DND-41 (cell line): ENCODE measurements at regions not wholly inside any gene's neighbourhood (a gene's known extent, or its start where the extent isn't known, plus 50 kb on each side); places are given as distances from the start of the nearest gene placed in this dataset.

Experiments
- ATAC-seq: fragments of 200-7000 bp; cut with Tn5 transposase; 3 replicates; pipeline ENCODE4 v1.9.1; 2021; ENCODE audit warnings: low read depth; ENCODE audit not compliant: insufficient read depth
- DNase-seq: peaks from one replicate; pipeline ENCODE4 v3.0.0-alpha.2; 2020
- H2AFZ ChIP-seq: 2 replicates; pipeline ENCODE4 v1.6.0; 2012; ENCODE audit warnings: low read depth, low read length
- H3K27ac ChIP-seq: 2 replicates; pipeline ENCODE4 v1.5.1; 2012; ENCODE audit warnings: low read length, inconsistent platforms
- H3K27me3 ChIP-seq: fragments of 200-600 bp; sonication (generic); 2 replicates; pipeline ENCODE4 v1.6.0; 2012; ENCODE audit warnings: low read length, mild to moderate bottlenecking, inconsistent platforms; ENCODE audit not compliant: insufficient read depth, poor library complexity
- H3K36me3 ChIP-seq: 2 replicates; pipeline ENCODE4 v1.5.1; 2012; ENCODE audit warnings: low read length, inconsistent platforms; ENCODE audit not compliant: insufficient read depth
- H3K4me1 ChIP-seq: 2 replicates; pipeline ENCODE4 v1.5.1; 2012; ENCODE audit warnings: mild to moderate bottlenecking, low read length; ENCODE audit not compliant: insufficient read depth
- H3K4me2 ChIP-seq: 2 replicates; pipeline ENCODE4 v1.6.0; 2012; ENCODE audit warnings: mild to moderate bottlenecking, moderate library complexity, low read length, inconsistent platforms; ENCODE audit not compliant: insufficient read depth
- H3K4me3 ChIP-seq, 2 experiments: fragments of 200-600 bp in 1 of 2; shearing (Covaris generic) in 1 of 2; 2 replicates each; pipeline ENCODE4 v1.5.1; 2012 to 2016; ENCODE audit warnings: inconsistent platforms in 2 of 2, low read length in 2 of 2, mild to moderate bottlenecking in 2 of 2, low read depth in 1 of 2, moderate library complexity in 1 of 2
- H3K79me2 ChIP-seq: 2 replicates; pipeline ENCODE4 v1.6.0; 2012; ENCODE audit warnings: low read length, inconsistent platforms; ENCODE audit not compliant: insufficient read depth
- H3K9ac ChIP-seq: 2 replicates; pipeline ENCODE4 v1.6.0; 2012; ENCODE audit warnings: low read depth, mild to moderate bottlenecking, inconsistent platforms, low read length, moderate library complexity
- H3K9me3 ChIP-seq: 2 replicates; pipeline ENCODE4 v1.5.1; 2012; ENCODE audit warnings: low read length, moderate library complexity, mild to moderate bottlenecking, inconsistent platforms; ENCODE audit not compliant: insufficient read depth, severe bottlenecking
- H4K20me1 ChIP-seq: 2 replicates; pipeline ENCODE4 v1.6.0; 2012; ENCODE audit warnings: low read length; ENCODE audit not compliant: insufficient read depth
- EZH2 ChIP-seq: IDR thresholded peaks from 3 replicates; pipeline ENCODE4 v1.6.1; 2012; ENCODE audit warnings: borderline replicate concordance, low read depth, mild to moderate bottlenecking, moderate library complexity, low read length, inconsistent platforms; ENCODE audit not compliant: severe bottlenecking
- TF ChIP-seq, protein P1 (sequence below): IDR thresholded peaks from 2 replicates; pipeline ENCODE4 v1.5.1; 2012; ENCODE audit warnings: borderline replicate concordance, low read length, moderate library complexity, mild to moderate bottlenecking; ENCODE audit not compliant: poor library complexity, severe bottlenecking; ENCODE audit errors: extremely low read depth

DNA sequence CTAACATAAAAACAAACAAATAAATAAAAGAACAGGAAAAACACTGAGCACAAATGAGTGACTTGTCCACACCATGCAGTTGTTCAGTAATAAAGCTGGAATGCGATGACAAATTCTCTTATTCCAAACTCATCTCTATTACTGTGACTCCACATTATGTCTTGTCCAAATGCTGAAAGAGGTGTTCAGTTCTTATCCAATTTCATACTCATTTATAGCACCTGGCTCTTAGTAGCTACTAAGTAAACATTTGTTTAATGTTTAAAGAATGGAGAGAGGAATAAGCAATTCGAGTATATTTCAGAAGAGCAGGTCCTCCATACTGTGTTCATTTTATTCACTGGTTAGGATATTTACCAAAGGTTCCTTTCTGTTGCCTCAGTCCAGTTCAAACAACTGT, 439.0 kb upstream of the JAG1 start:
- H3K27me3 ChIP-seq = no peaks in the 10 kb centered on the region
- ATAC-seq = no peak
- H2AFZ ChIP-seq = no peak overlapping the region
- DNase-seq = no peak
- H4K20me1 ChIP-seq = no peaks in the 10 kb centered on the region
- H3K4me2 ChIP-seq = no peak overlapping the region
- H3K79me2 ChIP-seq = no peaks in the 10 kb centered on the region
- H3K27ac ChIP-seq = no peak overlapping the region
- no peaks in the 10 kb centered on the region for H3K36me3 ChIP-seq
- H3K9me3 ChIP-seq = no peaks in the 10 kb centered on the region
- no peak overlapping the region for H3K9ac ChIP-seq
- no peak overlapping the region for H3K4me3 ChIP-seq
- H3K4me1 ChIP-seq = no peaks in the 10 kb centered on the region
- TF ChIP-seq EZH2 = no peak
- TF ChIP-seq, protein P1, sequence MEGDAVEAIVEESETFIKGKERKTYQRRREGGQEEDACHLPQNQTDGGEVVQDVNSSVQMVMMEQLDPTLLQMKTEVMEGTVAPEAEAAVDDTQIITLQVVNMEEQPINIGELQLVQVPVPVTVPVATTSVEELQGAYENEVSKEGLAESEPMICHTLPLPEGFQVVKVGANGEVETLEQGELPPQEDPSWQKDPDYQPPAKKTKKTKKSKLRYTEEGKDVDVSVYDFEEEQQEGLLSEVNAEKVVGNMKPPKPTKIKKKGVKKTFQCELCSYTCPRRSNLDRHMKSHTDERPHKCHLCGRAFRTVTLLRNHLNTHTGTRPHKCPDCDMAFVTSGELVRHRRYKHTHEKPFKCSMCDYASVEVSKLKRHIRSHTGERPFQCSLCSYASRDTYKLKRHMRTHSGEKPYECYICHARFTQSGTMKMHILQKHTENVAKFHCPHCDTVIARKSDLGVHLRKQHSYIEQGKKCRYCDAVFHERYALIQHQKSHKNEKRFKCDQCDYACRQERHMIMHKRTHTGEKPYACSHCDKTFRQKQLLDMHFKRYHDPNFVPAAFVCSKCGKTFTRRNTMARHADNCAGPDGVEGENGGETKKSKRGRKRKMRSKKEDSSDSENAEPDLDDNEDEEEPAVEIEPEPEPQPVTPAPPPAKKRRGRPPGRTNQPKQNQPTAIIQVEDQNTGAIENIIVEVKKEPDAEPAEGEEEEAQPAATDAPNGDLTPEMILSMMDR = no peak

DNA sequence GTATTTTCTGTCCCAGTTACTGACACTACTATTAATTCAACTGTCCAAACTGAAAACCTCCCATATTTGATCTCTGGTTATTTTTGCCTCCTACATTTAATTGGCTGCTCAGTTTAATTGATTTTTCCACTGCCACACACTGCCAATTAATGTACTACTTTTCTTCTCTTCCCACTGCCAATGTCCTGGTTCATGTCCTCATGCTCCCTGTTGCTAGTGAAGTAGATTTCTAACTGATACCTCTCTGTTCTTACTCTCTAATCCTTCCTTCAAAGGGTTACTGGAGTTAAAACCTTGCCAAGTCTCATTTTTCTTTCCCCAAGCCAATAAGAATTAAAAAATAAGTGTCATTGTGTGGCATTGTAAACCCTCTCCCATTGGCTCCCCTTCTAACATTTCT, 440.6 kb upstream of the JAG1 start:
- ATAC-seq = no peak

DNA sequence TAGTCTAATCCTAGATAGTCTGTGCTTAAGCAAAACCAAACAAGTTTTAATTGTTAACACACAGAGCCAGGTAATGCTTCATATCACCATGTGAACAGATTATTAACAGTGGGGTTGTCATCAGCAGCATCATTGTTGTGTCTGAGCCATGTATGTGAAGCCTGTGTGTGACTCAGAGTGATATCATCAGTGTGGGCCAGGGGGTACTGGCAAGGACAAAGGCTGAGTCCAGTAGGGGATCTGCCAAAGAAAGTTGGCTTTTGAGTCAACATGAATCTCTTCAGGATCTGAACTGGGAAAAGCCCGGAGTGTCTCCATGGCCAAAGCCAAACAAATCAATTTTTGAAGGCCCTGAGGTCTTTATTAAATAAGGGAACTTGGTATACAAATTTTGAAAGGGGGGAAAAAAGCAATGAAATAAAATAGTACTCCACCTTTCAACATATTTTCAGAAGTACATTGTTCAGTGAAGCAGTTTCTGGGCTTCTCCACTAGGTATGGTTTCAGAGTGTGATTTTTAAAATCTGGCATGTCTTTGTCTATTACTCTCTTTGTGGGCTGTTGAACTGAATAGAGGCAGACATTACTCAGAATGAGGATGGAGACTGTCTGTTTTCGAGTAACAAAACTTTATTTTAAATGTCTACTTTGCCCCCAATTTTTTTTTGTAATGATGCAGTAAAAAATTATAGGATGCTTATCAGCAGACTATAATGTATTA, 444.2 kb upstream of the JAG1 start:
- H3K27ac ChIP-seq = no peak overlapping the region
- H3K9me3 ChIP-seq = no peaks in the 10 kb centered on the region
- H3K27me3 ChIP-seq = no peaks in the 10 kb centered on the region
- DNase-seq (no peak), ATAC-seq (no peak)
- no peak overlapping the region for H3K4me3 ChIP-seq
- no peaks in the 10 kb centered on the region for H4K20me1 ChIP-seq
- H3K9ac ChIP-seq = no peak overlapping the region
- H3K4me1 ChIP-seq = no peaks in the 10 kb centered on the region
- H3K79me2 ChIP-seq = no peaks in the 10 kb centered on the region
- TF ChIP-seq, protein P1 = no peak
- TF ChIP-seq EZH2 = no peak
- no peak overlapping the region for H2AFZ ChIP-seq
- no peak overlapping the region for H3K4me2 ChIP-seq
- no peaks in the 10 kb centered on the region for H3K36me3 ChIP-seq

More for the DNA sequence above, 440.6 kb upstream of the JAG1 start:
- H3K27me3 ChIP-seq = no peaks in the 10 kb centered on the region
- H2AFZ ChIP-seq = no peak overlapping the region
- H3K9ac ChIP-seq = no peak overlapping the region
- no peaks in the 10 kb centered on the region for H4K20me1 ChIP-seq
- no peaks in the 10 kb centered on the region for H3K79me2 ChIP-seq
- H3K36me3 ChIP-seq = no peaks in the 10 kb centered on the region
- no peak for DNase-seq
- no peak overlapping the region for H3K27ac ChIP-seq
- no peaks in the 10 kb centered on the region for H3K4me1 ChIP-seq
- no peak overlapping the region for H3K4me2 ChIP-seq
- H3K4me3 ChIP-seq = no peak overlapping the region
- no peak for TF ChIP-seq EZH2
- TF ChIP-seq, protein P1 = no peak
- H3K9me3 ChIP-seq = no peaks in the 10 kb centered on the region
